ENCODE measurements at regions not wholly inside any gene's neighbourhood (a gene's known extent, or its start where the extent isn't known, plus 50 kb on each side); places are given as distances from the start of the nearest gene placed in this dataset.

DNA sequence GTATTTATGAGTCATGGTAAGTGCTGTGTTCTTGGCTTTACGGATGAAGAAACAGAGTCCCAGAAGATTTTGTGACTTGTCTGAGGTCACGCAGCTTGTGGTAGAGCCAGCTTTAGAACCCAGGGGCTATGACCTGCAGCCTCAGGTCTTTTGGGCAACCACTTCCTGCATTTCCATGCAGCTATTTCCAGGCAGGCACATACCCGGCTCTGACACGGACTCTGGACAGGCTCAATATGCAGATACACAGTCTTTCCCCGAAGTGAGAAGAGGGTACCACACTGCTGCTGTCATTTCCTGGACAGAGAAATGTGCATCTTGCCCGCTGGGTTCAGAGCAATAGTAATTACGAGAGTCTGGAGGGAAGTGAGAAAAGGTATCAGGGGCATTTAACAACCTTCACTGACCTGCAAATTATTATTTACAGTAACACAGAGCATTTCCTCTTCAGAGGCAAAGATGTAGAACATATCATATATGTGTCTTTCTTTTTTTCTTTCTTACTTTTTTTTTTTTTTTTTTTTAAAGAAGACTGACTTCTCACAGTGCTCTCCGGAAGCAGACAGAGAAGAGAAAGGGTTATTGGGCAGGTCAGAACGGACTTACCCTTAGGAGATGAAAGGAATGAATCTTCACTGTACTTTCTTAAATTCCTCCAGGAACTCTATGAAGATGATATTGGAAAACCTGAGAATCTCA is 185.1 kb downstream of the CLIC5 start:
- no peak for DNase-seq

DNA sequence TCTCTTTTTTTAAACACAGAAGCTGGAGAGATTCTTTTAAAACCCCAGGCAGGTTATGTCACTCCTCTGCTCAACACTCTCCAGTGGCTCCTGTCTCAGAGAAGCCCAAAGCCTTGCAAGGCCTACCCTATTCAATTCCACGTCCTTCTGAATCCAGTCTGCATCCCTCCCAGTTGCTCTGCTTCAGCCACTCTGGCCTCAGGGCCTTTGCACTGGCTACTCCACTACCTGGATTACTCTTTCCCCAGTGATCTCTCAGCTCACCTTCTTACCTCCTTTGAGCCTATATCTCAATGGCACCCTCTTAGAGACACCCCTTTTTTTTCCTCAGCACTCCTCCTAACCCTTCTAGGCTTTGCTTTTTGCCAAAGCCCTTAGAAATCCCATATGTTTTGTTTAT is 185.8 kb downstream of the CLIC5 start:
- DNase-seq: no peak

DNA sequence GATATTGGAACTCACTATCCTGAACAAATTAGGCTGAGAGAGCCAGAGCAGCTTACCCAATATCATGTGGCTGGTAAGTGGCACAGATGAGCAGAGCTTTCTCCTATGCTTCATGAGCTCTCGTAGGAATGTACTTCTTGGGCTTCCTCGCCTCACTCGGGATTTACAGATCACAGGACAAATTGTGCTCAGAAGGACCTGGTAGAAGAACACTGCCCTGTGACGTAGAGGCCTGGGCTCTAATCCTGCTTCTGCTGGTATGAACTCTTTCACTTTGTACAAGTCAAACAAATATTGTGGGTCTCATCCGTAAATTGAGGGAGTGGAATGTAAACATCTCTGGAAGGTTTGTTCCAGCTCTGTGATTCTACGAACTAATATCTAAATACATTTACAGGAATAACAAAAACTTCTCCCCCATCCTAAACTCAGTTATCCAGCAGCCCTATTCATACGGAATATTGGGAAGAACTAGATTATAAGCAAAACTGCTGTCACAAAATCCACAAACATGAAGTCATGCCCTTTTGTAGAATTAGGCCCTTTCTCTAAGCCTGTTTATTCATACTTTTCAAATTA is 187.6 kb downstream of the CLIC5 start:
- DNase-seq: no peak

DNA sequence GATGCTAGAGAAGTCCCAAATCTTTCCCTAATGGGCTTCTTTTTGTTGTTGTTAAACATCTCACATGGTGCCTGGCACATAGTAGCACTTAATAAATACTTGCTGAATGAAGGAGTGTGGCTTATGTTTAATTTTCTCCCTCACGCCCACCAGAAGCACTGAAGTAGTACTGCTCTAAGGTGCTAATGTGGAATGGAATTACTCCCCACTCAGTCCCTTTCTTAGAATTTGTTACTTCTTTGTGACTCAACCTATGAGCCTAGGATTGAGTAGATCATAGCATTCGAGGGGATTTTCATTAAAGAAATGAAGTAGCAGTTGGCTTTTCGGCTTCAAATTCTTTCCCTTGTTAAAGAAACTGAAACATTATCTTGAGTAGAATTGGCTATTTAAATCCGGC is 192.8 kb downstream of the CLIC5 start:
- DNase-seq: no peak

DNA sequence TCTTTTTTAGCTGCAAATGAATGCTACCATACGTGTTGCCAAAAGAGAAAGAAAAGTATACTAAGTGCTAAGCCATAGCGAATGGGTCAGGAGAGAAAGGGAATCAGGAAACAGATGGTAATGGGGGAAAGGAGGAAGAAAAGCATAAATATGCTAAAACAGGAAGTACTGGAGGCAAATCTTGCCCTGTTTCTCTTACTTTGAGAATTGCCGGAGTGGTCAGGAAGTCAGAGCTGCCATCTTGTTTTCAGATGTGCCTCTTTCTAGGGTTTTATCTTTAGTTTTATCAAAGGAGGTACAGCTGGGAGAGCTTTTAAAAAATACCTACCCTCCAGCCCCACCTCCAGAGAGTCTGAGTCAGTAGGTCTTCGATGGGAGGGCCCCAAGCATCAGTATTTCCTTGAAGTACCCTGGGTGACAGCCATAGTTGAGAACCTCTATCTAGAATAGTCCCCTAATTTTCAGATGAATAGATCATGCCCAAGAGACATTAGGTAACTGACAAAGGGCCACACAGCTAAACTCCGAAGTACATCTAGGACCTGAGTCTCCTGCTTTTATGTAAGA is 193.3 kb downstream of the CLIC5 start:
- no peak for DNase-seq

DNA sequence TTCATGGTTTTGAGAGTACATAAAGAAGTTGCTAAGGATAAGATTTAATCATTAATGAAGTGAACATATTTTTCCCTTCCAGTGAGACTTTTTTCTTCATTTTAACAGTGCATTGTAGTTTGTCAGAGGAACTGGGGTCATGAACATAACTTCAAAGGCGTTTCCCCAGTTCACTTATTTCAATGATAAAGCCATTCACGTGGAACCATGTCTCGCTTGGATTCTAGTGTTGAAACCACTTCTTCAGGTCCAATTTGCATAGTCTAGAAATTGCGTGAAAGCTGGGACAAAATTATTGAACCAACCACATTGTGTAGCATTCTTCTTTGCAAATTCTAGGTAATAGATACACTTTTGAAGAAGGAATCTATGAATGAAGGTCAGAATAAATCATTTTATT is 197.0 kb downstream of the CLIC5 start:
- DNase-seq: no peak

DNA sequence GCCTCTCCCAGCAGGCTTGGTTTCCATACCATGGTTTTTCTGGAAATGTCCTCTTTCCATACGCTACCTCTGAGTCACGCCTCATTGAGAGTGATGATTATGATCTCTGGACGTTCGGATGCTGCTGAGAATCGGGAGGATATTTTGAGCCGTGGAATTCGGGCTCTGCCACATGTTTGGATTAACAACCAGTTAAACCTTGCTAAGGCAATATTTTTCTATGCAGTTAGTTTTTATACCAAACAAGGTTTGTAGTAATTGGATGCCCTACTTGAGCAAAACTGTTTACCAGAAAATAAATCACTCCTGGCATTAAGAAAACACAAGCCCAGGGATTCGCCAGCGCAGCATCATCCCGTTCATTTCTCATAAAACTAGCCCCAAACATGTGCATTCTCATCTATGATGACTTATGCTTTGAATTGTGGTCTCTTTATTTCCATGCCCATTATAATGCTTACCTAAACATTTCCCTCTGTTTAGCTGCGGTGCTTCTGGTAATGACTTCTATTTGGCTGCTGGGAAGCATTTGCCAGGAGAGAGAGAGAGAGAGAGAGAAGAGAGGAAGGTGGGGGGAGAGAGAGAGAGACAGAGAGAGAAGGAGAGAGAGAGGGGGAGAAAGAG is 198.9 kb downstream of the CLIC5 start:
- DNase-seq: peak; percentile 10

DNA sequence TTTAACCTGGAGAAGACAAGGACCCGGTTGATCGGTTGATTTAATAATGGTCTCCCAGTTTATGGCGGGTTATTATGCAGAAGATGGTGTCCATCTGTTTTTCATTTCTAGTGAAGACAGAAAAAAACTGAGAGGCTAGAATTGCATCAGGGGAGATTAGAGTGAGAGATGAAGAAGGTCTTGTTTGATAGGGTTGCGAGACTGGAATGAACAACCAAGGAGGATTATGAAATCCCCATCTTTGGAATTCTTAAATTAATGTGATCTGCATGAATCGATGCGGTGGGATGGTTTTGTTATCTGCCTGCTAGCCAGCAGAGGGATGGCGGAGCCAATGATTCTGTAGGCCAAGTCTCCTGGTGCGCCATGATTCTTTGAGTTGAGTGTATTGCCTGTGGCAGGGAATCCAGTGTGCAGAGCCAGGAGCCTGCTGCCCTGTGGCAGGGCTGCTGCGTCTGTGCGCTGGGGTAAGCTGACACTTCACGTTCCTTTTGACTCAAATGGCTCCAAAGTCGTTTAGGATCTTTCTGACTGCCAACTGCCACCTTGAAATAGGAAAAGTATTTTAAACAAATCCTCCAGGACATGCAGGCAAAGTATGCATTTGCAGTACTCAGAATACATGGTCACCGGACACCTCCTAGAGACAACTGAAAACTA is 200.1 kb downstream of the CLIC5 start:
- no peak for DNase-seq

DNA sequence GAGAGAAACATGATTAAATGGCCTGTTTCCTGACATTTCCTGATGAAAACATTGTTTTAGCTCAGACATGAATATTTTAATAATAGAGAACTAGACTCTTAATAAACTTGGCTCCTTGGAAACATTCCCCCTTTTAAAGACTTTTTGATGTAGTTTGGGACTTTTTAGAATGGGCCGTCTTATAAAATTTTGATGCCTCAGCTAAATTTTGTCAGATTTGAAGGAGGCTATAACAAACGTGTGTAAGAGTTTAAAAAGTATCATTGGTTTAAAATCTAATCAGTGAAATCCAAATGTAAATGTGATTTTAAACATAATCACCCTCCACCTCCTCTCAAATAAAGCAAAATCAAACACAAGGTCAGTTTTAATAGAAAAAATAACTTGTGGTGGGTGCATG is 200.9 kb downstream of the CLIC5 start:
- no peak for DNase-seq

DNA sequence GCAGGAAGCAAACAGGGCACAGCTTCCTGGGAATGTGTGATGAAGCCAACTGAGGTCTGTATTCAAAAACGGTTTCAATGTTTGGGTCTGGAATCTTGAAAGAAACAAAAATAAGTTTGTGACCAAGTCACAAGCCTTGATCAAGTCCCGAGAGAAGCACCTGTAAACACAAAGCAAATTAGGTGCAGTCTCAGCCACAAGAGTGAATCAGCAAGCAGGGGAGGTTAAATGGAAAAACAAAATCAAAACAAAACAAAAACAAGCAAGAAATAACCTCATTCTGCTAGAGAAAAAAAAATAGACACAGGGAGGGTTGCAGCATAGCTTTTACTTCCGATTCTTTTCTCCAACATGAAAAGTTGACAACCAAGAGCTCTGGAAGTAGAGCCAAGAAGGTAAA is 201.7 kb downstream of the CLIC5 start:
- DNase-seq: no peak

DNA sequence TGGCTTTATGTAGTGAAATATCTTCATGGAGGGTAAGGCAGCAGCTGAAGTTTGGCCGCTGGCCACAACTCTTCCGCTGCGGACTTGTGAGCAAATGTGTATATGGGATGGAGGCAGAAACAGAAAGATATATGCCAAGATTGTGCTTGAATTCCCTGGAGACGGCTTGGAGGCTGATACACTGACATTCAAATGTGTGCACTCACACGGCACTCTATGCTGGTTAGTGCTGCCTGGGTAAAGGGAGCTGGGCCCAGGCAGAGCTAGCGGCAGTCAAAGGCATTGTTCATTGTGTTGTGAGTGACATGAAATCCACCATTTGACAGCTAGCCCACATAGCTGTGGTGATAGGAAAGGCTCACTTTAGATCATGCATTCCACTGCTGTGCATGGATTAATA is 202.7 kb downstream of the CLIC5 start:
- no peak for DNase-seq

DNA sequence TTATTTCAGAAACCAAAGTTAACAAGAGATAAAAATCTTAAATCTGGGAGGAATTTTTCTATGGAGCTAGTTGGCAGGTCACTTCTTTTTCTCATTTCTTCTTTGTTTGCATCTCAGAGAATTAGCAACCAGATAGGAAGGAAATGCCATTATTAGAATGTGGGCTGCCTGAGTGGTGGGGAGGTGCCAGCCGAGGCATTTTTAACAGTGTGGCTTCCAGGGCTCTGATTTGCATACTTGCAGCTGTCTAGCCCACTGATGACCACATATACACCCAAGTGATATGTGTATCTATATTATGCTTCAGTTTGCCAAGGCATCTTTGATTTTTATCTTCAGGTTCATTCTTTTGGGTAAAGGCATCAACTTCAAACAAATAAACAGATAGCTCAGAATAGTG is 206.7 kb downstream of the CLIC5 start:
- DNase-seq: no peak

DNA sequence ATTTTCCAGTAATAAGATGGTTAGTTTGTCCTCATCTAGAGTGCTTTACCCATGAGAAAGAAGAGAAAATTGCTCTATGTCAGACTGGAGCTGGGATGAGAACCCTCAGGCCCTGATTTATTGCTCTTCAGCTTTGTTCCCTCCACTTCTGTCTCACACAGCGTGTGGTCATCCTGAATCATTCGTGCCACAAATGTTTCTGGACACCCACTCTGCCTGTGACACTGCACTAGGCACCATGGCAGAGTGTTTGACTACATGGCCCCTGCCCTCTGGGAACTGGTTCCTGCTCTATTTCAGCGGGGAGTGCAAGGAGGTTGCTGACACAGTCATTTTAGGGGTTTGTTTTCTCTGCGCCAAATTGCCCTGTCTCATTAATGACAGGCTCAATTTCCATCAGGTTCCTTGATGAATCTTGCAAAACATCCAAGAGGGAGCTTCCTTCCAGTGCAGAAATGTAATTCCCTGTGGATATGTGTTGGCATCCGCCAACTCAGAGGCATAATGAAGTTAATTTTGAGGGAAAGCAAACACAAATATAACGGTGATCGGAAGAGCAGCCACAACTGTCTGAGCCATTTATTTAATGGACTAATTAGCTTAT is 207.5 kb downstream of the CLIC5 start:
- DNase-seq: no peak

DNA sequence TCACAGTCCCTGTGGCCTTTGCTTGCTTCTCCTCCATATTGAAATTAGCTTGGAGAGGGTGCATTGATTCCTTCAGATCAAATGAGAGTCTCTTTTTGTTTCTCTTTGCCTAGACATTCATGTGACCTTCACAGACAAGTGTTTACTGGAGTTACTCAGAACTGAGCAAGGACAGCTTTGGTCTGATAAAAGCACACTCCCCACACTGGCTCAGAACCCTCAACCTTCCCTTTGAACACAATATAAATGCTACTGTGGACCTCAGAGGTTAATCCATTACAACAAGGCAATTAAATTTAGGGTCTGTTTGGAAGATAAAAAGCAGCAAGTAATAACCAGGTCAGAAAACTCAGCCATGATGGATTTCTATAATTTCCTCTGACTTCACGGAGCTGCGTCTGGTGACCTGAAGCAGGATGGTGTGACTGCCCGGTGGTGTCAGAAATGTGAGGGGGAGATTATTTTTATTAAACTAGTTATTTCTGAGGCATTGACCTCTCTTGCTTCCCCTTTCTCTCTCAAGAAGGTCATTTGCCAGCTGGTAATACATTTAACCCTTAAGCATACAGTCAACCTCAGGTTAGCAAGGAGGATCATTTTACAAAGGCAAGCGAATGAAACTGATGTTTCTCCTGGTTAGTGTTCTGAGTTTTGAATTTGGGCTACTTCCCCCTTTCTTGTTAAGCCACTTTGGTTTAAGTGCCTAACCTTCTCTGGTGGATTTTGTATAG is 208.2 kb downstream of the CLIC5 start:
- DNase-seq: no peak

DNA sequence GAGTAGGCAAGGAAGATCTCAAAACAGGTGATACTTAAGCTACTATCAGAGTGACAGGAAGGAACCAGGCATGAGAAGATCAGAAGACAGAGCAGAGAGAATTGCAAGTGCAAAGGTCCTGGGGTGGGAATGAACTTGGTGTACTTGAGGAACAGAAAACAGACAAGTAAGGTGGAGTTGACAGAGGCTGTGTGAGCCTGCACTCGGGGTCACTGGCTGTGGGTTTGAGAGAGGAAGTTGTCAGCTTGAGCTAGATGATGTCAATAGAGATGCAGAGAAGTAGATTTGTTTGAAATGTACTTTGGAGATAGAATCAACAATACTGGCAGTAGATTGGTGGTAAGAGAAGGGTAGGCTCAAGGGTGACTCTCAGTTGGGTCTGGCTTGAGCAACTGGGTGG is 209.5 kb downstream of the CLIC5 start:
- no peak for DNase-seq

DNA sequence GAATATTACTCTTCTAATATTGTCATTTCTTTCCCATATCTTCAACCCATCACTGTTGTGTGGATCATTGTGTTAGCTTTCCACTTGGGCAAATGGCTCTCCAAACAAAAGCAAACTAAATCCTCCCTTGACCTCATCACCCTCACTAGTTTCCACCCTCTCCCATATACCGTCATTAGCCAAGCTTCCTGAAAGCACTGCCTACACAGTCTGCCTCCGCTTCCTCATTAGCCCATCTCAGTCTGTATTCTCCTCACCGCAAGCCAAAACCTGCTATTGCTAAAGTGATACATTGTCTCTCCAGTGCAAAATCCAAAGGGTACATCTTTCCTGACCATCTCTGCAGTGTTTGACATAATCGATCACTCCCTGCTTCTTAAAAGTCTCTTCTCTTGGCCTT is 212.6 kb downstream of the CLIC5 start:
- no peak for DNase-seq

DNA sequence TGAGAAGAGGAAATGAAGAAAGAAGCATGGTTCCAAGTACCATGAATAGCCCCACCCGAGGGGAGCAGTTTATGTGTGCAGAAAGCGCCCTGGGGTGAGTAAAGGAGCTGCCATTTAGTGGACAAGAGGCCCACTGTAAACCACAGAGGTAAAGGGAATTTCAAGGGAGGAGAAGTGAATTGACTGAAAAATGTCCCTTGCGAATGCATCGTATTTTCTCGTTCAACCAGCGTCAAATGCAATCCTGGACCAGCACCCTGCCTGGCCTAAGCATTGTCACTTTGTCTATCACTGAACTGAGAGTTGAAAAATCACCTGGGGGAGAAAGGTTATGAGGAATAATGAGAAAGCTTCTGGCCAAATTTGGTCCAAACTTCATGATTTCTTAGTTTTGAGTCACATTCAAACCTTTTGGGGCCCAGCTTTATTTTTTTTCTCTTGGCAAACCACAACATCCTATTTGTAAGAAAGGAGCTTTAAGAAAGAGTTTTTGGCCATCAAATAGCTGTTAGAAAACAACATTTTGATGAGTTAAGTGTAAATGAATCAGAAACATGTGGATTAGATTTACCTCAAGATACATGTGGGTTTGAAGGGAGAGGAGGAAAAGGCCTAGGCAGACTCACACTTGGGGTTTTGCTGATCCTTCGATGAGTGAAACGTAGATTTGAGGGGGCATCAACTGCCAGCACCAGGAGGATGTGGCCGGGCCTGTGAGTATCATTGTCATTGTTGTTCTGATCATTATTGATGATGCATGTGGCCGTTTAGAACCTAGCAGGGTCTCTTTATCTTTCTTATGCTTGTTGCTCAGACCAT is 214.0 kb downstream of the CLIC5 start:
- no peak for DNase-seq

DNA sequence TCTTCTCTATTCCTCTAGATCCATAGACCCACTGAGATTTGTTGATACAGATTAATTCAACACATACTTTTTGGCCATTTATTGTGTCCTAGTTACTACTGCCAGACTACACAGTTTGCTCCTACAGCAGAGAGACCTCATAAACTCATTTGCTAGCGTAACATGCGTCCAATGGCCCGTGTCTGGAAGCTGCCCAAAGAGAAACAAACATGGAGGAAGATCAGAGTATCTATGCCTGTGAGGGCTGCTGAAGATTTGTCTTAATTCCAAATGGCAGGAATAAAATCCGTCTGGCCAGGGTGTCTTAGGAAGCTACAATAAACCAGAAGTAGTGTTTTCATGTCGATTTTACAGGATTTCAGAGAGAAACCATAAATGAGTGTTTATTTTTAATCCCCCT is 214.7 kb downstream of the CLIC5 start:
- no peak for DNase-seq

DNA sequence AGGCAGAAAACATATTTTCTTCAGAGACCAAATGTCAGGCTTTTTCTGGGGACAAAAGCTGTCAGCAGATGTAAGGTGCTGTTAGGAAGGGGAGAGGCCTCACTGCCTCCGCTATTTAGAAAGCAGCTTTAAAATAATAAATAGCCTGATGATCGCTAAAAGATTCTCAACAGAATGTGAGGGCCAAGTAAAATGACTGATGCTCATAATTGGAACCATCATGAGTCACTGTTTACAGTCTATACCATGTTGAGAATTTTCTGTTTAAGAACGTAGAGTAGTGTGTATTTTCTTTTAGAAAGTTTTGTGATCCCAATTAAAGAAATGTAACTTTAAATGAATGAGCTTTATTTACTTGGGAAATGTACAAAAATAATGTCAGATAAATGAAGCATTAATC is 220.0 kb downstream of the CLIC5 start:
- no peak for DNase-seq

DNA sequence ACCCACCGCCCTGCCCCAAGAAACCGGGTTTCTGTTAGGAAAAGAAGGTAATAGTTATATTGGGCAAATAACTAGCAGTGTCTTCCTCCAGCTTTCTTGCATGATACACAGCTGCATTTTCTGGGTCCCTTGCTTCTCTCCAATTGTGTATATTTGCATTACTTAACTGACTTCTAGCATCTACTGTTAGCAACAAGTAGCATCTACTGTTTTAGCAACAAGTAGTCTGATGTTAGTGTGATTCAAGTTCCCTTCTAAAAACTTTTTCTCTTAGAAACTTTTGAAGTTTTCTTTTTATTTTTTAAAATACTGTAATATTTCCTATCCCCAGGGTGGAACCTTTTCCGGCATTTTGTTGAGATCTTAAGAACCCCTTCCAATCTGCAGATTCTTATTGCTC is 221.2 kb downstream of the CLIC5 start:
- DNase-seq: no peak

DNA sequence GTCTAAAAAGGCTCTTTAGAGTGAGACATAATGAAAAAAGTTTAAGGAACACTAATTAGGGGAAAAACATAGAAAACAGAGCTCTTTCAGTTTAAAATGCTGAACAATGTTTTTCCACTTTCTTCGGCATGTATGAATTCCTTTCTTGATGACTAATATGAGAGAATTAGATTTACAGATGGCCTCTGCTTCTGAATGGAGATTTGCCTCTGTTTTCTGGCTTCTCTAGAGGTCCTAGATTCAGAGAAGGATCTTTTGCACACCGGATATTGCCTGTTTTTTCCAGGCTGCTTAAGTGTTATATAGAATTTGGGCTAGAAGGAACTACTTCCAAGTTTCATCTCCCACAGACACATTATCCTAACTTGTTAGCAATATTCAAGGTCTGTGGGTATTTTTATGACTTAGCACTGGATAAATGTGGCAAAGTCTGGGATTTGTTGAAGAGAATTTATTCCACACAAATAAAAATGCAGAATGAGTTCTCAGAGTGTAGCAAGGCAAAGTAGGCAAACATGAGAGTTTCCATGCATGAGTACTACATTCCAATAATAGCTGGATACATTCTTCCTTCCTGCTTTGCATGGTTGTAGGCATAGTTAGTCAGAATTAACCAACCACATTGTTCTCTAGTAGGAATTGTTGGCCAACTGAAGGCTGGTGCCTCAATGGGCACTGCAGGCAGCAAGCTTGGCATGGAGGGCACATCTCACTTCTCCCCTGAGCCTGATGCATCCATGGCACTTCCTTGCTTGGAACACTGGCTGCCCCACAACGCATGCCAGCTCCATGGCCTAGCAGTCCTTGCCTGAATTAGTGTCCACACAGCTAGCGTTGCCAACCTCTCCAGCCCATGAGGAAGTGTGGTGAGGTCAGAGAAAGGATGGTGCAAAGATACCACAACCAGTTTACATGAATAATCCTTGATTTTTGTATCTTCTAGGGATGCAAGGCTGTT is 224.2 kb downstream of the CLIC5 start:
- no peak for DNase-seq

Measured in NCI-H774 (cell line).